Left hindlimb (tissue), 1 donor: ENCODE measurements at regions not wholly inside any gene's neighbourhood (a gene's known extent, or its start where the extent isn't known, plus 50 kb on each side); places are given as distances from the start of the nearest gene placed in this dataset.
"Not testable (repeated sequence)": the region's sequence is repeated elsewhere in the genome, so short reads cannot be mapped to it uniquely, and the experiment has no call there.

Experiments
- DNase-seq: peaks from one replicate; pipeline ENCODE4 v3.0.0-alpha.2; 2018

GRCh38 chr20:40313730-40314129 is 375.3 kb downstream of the MAFB start:
- DNase-seq = no peak

DNA sequence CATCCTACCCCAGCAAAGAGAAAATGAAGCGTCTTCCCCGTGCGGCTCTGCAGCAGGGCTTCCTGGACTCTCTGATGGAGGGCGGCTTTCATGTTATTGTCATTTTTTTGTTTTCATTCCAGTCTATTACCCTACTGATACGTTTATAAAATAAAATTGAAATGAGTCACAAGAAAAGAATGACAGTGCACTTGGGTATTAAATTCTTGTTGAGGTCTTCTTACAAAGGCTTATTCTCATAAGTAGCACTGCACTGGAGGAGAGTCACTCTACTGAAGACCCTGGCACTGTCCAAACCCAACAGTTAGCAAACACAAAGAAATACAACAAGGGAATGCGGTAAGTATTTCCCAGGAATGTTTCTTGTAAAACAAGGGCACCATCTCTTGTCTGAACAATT is 379.3 kb downstream of the MAFB start:
- DNase-seq = no peak

GRCh38 chr20:40307997-40308396 is 381.0 kb downstream of the MAFB start:
- DNase-seq = no peak

GRCh38 chr20:40307268-40307667 is 381.8 kb downstream of the MAFB start:
- DNase-seq = no peak

DNA sequence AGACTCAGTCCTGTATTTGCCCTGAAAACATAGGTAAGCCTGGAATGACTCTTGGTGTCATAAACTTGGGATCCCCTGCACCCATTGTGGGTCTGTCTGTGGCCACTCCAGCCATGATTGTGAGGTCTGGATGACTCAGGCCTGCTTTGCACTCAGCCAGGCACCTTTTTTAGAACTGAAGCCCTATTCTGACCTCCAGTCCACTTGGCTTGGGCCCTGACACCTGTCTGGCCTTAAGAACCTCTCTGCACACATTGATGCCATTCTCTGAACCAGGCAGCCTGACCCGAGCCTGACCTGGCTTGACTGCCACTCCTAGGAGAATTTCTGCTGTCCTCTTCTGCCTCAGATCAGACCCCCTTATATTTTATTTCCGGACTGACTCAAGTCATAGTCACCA is 383.7 kb downstream of the MAFB start:
- no peak for DNase-seq

DNA sequence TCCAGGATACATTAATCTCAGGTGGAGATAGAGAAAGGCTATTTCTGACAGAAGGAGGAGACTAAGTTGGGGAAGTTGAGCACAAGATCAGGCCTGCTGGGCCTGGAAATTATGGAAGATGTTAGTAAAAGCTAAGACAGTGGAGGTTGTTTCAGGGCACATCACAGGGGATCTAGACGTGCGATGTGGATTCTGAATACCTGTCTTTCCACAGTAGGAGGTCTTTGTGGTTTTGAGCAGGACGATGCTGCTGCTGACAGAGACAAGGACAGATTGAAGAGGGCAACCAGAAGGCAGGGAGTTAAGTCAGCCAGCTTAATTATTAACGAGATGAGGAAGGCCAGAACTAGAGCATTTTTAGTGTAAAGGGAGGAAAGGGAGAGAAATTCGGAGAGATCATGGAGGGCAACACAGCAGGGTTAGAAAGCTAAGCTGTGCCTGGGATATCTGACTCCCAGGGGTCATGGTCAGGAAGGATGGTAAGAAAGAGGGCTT is 384.9 kb downstream of the MAFB start:
- DNase-seq = no peak

DNA sequence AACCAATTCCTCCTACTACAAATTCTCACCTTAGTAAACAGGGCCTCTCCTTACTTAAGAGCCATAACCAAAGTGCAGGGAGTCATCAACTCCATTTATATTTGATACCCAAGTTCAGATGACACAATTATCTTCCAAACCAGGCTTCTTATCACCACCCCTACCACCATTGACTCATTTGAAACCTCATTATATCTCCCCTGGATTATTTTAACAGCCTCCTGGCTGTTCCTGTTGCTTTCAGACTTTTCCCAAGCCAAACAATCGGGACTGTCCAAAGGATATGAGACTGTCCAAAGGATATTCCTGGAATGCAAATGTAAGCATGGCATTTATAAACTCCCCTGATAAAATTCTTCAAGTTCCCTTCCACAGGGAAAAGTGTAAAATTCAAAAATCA is 394.3 kb downstream of the MAFB start:
- DNase-seq = no peak

GRCh38 chr20:40294175-40294574 is 394.9 kb downstream of the MAFB start:
- DNase-seq = no peak

DNA sequence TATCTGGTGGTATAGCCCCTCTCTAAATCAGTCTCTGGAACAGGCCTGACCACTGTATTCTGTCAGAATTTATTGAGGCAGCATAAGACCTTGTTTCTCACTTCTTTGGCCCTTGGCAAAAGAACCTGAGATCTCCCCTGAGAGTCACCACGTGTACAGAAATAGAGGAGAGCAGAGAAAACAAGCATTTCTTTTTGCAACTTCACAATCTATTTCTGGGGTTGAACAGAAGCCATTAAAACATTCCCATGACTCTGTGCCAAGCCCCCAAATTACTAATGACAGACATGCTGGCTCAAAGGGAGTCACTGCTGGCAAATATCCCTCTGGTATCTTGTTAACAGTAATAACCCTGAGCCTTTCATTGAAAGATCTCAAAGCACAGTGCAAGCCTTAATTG is 395.3 kb downstream of the MAFB start:
- no peak for DNase-seq

GRCh38 chr20:40291493-40292135 is 397.4 kb downstream of the MAFB start:
- DNase-seq = no peak

- DNase-seq = no peak
These were observed 401.4 kb downstream of the MAFB start for GRCh38 chr20:40287683-40288082.

DNA sequence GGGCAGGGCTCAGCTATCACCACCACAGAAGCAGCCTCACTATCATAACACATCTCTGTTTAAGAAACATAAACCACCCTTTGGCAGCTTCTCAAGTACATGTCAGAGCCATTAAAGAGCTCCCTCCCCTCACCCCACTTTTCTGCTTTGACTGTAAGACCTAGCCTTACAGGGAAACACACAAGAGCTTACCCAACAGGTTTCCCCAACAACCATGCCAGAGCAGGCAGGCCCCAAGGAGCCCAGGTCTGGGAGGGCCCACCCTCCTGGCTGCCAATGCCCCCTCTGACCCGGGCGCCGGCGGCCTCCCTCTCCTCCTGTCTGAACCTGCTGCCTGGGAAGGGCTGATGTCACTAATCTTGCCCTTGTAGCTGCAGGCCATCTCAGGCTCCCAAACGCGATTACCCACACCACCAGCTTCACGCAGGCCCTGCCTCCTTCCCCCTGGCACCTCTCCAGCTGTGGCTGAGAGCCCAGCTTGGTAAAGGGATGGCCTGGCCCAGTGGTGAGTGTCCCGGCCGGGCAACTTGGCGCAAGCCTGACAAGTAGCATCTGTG is 402.0 kb downstream of the MAFB start:
- DNase-seq = no peak

GRCh38 chr20:40284611-40285010 is 404.4 kb downstream of the MAFB start:
- DNase-seq = no peak

DNA sequence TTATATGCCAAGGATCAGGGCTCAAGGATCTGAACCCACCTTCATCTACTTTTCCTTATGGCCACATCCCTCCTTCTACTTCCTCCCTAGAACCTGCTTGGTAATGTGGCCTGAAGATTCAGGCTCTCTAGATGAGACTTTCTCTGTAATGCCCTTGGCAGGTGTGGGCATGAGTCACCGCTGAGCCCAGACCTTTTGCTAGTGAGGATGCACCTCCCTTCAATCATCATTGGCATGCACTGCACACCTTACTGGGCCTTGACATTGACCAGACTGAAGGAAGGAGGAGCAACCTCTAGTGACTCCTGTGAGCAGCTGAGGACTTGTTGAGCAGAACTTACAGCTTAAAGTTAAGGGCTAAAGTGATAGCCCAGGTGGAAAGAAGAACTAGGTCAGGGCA is 405.3 kb downstream of the MAFB start:
- DNase-seq = no peak

DNA sequence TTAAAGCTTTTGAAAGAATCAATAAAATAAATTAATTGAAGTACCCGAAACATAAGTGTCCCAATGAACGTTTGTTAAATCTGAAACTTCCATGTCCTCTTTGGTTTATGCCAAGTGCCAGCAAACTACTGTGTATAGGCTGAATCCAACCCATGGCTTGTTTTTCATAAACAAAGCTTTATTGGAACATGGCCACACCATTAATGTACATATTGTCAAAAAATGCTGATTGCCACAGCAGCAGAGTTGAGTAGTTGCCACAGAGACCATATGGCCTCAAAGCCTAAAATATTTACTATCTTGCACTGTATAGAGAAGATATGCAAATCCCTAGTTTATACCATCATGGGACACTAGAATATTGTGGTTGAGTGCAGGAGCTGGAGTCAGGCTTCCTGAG is 406.1 kb downstream of the MAFB start:
- no peak for DNase-seq

DNA sequence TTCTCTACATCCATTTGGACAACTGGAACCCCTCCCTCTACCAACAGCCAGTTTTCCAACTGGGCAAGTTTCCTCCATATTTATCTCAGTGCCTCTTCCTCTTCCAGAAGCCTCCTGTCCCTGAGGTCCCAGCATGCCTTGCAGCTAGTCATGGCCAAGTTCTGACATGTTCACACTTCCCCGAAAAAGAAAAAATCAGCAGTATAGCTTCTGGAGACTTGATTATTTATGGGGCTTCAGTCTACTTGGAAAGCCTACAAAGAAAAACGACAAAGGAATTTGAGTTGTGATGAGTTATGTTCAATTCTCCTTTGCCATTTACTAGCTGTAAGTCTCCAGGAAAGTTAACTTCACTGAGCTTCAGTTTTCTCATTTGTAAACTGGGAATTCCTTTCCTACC is 406.5 kb downstream of the MAFB start:
- no peak for DNase-seq

DNA sequence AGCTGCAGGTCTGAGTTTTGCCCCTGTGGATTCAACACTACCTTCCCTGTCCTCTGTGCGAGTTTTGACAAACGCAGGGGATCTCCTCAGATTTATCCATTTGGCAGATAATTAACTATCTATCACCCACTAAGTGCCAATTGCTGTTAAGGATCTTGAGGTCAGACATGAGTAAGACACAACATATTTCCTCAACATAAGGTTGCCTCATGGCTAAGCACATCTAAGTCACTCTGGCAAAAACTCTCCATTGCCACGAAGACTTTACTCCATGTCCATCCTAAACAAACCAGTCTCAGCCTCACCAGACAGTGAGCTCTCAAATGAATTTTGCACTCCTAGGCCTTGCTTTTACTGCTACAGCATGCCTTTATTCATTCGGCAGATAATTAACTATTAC is 408.4 kb downstream of the MAFB start:
- DNase-seq = no peak

GRCh38 chr20:40279390-40279789 is 409.6 kb downstream of the MAFB start:
- DNase-seq = no peak

DNA sequence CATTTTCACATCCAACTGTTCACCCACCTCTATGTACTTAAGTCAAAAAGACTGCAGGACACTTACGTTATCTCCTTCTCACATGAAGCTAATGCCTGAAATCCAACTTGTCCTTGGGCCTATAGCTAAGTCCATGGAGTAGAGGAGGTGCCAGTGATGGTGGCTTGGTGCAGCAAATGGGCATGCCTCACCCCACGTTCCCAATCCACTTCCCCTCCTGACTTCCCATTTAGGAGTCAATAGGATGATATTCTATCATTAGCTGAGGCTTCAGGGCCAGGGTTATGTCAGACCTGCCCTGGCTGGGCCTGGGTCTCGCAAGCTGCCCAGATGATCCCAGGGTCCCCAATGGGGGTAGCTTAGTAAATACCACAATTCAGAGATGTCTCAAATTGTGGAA is 410.4 kb downstream of the MAFB start:
- DNase-seq = no peak

GRCh38 chr20:40276301-40276700 is 412.7 kb downstream of the MAFB start:
- DNase-seq = no peak

- no peak for DNase-seq
These were observed 413.3 kb downstream of the MAFB start for GRCh38 chr20:40275738-40276137.

DNA sequence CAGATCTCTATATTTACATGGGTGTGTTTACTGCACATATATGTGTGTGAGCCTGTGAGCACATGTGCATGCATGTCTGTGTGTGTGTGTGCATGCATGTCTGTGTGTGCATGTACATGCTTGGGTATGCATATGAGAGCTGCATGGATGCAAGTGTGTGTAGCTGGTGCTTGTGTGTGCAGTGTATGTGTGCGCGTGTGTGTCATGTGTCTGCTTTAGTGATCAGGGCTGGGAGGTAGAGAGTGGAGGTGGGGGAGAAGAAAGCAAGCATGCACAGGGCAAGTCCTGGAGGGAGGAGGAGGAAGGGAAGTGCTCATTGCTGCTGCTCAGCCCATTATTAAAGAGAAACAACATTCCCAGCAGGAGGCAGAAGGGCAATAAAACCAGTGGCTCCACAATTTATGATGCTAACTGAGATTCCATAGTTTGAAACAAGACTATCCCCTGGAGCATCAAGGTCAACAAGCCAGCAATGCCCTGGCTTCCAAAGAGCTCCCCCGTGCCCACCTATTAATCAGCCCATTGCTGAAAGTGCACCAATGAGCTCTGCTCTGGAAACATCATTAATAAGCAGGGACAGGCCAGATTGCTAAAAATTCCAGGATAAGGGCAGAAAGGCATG is 414.0 kb downstream of the MAFB start:
- no peak for DNase-seq

DNA sequence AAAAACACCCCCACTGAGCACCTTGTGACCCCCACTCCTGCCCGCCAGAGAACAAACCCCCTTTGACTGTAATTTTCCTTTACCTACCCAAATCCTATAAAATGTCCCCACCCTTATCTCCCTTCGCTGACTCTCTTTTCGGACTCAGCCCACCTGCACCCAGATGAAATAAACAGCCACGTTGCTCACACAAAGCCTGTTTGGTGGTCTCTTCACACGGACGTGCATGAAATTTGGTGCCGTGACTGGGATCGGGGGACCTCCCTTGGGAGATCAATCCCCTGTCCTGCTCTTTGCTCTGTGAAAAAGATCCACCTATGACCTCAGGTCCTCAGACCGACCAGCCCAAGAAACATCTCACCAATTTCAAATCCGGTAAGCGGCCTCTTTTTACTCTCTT is 419.8 kb downstream of the MAFB start:
- not testable (repeated sequence) for DNase-seq

DNA sequence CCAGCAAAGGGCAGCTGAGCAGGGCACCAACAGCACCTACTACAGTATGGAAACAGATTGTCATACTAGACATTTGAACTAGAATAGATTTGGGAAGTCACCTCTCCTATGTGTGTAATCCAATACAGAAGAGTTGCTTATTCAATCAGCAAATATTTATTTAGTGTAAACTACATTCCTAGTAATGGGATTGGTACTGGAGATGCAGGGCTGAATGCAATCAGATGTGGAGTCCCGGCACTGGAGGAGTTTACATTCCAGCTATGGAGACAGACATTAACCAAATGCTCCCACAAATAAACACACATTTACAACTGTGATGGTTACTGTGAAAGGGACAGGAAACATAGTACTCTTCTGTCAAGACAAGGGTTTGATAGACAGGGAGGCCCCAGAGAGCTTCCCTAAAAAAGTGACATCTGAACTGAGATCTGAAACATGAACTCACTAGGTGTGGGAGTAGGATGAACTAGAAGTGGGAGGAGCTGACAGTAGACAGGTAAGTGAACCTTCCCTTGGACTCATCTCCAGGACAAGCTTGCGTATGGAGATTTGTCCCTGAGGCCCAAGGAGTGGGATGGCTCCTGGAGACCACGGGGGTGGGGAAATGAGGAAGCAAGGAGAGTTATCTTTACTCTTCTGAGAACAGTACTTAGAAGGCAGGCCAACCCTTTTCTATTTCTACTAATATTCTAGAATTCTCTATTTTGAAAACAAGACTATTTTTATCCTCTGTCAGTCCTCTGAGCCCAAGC is 420.5 kb downstream of the MAFB start:
- no peak for DNase-seq
